ENCODE measurements at regions not wholly inside any gene's neighbourhood (a gene's known extent, or its start where the extent isn't known, plus 50 kb on each side); places are given as distances from the start of the nearest gene placed in this dataset.

DNA sequence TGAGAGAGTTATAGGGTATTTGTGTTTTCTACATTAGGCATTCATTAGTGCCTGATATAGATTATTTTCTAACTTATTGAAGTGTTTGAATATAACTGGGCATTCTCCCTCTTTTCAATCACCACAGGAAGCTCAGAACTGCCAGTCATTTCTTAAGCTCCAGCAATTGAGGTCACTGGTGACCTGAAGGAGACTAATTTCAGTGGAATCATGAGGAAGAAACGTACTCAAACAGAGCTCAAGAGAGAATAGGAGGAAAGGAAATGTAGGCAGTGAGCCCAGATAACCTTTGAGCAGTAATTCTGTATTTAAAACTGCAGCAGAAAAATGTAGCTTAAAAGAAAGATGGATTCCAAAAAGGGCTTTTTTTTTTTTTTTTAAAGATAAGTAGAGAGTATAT, 1035.5 kb downstream of the SOCS6 start:
- no peak overlapping the region for H3K4me3 ChIP-seq (replicated peaks in 1 of 3; ENCODE audit: insufficient read depth in 1 of 3, low read depth in 2 of 3, low read length in 3 of 3)
- intact Hi-C loops (cut with micrococcal nuclease; ENCODE audit: unreplicated experiment) (no loop called here), in situ Hi-C loops (cut with HindIII; ENCODE audit: extremely low pct_ligation_motif_present, low pct_unique_long_range_greater_than_20kb) (no loop called here)
- no peaks in the 10 kb centered on the region for H3K79me2 ChIP-seq (ENCODE audit: insufficient read depth, low read length)
- H2AFZ ChIP-seq (ENCODE audit: low read length) = no peak overlapping the region
- no peak for DNase-seq (ENCODE audit: low spot score)
- no peak overlapping the region for H3K27ac ChIP-seq (ENCODE audit: extremely low read length, insufficient read depth, low read length)
- no peaks in the 10 kb centered on the region for H3K36me3 ChIP-seq (replicated peaks in 1 of 2; ENCODE audit: control insufficient read depth in 1 of 2, insufficient read depth in 2 of 2, low read length in 2 of 2)
- 0% methylated on average over 1 of the region's 1 CpG for WGBS (ENCODE audit: low lambda C conversion rate)
- ChIA-PET POLR2A (no interaction called here), CTCF (ENCODE audit: low intra/inter-chr PET ratio, low total read pairs) (no interaction called here)
- no peaks in the 10 kb centered on the region for H3K9me3 ChIP-seq (ENCODE audit: low read length)
- TF ChIP-seq KAT8 (CRISPR knock-in tag; IDR thresholded peaks at IDR 0.05) (no peak), RAD51 (IDR thresholded peaks at IDR 0.05; ENCODE audit: borderline replicate concordance) (no peak), ELF3 (CRISPR knock-in tag; IDR thresholded peaks at IDR 0.05) (no peak), ZNF484 (CRISPR knock-in tag; IDR thresholded peaks at IDR 0.05; ENCODE audit: borderline replicate concordance, low read depth) (no peak), ZNF333 (CRISPR knock-in tag; IDR thresholded peaks at IDR 0.05; ENCODE audit: borderline replicate concordance) (no peak), RCOR2 (CRISPR knock-in tag; IDR thresholded peaks at IDR 0.05) (no peak), ZNF674 (CRISPR knock-in tag; IDR thresholded peaks at IDR 0.05; ENCODE audit: low read depth) (no peak), TBP (CRISPR knock-in tag; IDR thresholded peaks at IDR 0.05) (no peak), ZFP36L2 (CRISPR knock-in tag; IDR thresholded peaks at IDR 0.05) (no peak), ZNF577 (CRISPR knock-in tag; IDR thresholded peaks at IDR 0.05; ENCODE audit: borderline replicate concordance, low read depth) (no peak)
- TF ChIP-seq, protein P1, sequence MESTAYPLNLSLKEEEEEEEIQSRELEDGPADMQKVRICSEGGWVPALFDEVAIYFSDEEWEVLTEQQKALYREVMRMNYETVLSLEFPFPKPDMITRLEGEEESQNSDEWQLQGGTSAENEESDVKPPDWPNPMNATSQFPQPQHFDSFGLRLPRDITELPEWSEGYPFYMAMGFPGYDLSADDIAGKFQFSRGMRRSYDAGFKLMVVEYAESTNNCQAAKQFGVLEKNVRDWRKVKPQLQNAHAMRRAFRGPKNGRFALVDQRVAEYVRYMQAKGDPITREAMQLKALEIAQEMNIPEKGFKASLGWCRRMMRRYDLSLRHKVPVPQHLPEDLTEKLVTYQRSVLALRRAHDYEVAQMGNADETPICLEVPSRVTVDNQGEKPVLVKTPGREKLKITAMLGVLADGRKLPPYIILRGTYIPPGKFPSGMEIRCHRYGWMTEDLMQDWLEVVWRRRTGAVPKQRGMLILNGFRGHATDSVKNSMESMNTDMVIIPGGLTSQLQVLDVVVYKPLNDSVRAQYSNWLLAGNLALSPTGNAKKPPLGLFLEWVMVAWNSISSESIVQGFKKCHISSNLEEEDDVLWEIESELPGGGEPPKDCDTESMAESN (CRISPR knock-in tag; conservative IDR thresholded peaks at IDR 0.05) = no peak
- TF ChIP-seq, protein P2, sequence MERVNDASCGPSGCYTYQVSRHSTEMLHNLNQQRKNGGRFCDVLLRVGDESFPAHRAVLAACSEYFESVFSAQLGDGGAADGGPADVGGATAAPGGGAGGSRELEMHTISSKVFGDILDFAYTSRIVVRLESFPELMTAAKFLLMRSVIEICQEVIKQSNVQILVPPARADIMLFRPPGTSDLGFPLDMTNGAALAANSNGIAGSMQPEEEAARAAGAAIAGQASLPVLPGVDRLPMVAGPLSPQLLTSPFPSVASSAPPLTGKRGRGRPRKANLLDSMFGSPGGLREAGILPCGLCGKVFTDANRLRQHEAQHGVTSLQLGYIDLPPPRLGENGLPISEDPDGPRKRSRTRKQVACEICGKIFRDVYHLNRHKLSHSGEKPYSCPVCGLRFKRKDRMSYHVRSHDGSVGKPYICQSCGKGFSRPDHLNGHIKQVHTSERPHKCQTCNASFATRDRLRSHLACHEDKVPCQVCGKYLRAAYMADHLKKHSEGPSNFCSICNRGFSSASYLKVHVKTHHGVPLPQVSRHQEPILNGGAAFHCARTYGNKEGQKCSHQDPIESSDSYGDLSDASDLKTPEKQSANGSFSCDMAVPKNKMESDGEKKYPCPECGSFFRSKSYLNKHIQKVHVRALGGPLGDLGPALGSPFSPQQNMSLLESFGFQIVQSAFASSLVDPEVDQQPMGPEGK (CRISPR knock-in tag; IDR thresholded peaks at IDR 0.05) = no peak
- FAIRE-seq = no peak
- H3K9ac ChIP-seq (ENCODE audit: insufficient read depth, low read depth, low read length) = no peak overlapping the region
- no peaks in the 10 kb centered on the region for H3K27me3 ChIP-seq (ENCODE audit: control insufficient read depth in 1 of 2, insufficient read depth in 2 of 2, low read length in 2 of 2)
- H3K4me1 ChIP-seq (ENCODE audit: insufficient read depth, low read length) = no peaks in the 10 kb centered on the region
- ATAC-seq = no peak
- H4K20me1 ChIP-seq (ENCODE audit: insufficient read depth, low read length) = no peaks in the 10 kb centered on the region
- no TSS peak for BruUV-seq (replicated peaks)
- H3K4me2 ChIP-seq (ENCODE audit: low read depth, low read length) = no peak overlapping the region

All from HepG2 (cell line).